PFSK-1 (cell line): ENCODE measurements at regions not wholly inside any gene's neighbourhood (a gene's known extent, or its start where the extent isn't known, plus 50 kb on each side); places are given as distances from the start of the nearest gene placed in this dataset.

Source experiments
- FOXP2 ChIP-seq: optimal IDR thresholded peaks from 2 replicates; pipeline ENCODE3; 2011; ENCODE audit warnings: borderline replicate concordance, control low read depth, inconsistent platforms; ENCODE audit not compliant: insufficient read depth; ENCODE audit errors: extremely low read length, extremely low read depth
- POLR2AphosphoS5 ChIP-seq: IDR thresholded peaks from 2 replicates; pipeline ENCODE4 v1.6.1; 2012; ENCODE audit warnings: low read depth, mild to moderate bottlenecking, control low read depth, low read length, moderate library complexity
- REST ChIP-seq, 2 experiments: IDR thresholded peaks; 2 replicates each; pipeline versions ENCODE4 v1.6.1 to v1.8.0; 2011 to 2012; ENCODE audit warnings: low read depth in 2 of 2, low read length in 2 of 2, control low read depth in 1 of 2, inconsistent platforms in 1 of 2, mild to moderate bottlenecking in 1 of 2, moderate library complexity in 1 of 2; ENCODE audit not compliant: insufficient read depth in 1 of 2
- SIN3A ChIP-seq: IDR thresholded peaks from 2 replicates; pipeline ENCODE4 v1.6.1; 2012; ENCODE audit warnings: mild to moderate bottlenecking, low read length, moderate library complexity, borderline replicate concordance; ENCODE audit not compliant: insufficient read depth
- TAF1 ChIP-seq: IDR thresholded peaks from 2 replicates; pipeline ENCODE4 v1.6.1; 2012; ENCODE audit warnings: low read length, control low read depth, borderline replicate concordance; ENCODE audit not compliant: insufficient read depth

- TF ChIP-seq POLR2AphosphoS5 = no peak
- TF ChIP-seq TAF1 = no peak
- TF ChIP-seq SIN3A = no peak
- no peak for TF ChIP-seq REST (IDR thresholded peaks at IDR 0.05; ENCODE audit: insufficient read depth in 1 of 2, low read depth in 2 of 2, low read length in 2 of 2)
- TF ChIP-seq FOXP2 = no peak
Observed at GRCh38 chr20:1818895-1819294, 76.3 kb upstream of the SIRPA start.

- TF ChIP-seq REST (IDR thresholded peaks at IDR 0.05; ENCODE audit: insufficient read depth in 1 of 2, low read depth in 2 of 2, low read length in 2 of 2) = no peak
- TF ChIP-seq SIN3A = no peak
- TF ChIP-seq POLR2AphosphoS5 = no peak
- TF ChIP-seq FOXP2 = no peak
- TF ChIP-seq TAF1 = no peak
Observed at GRCh38 chr20:1818247-1818840, 76.9 kb upstream of the SIRPA start.

GRCh38 chr20:1817577-1818211 lies 77.5 kb upstream of the SIRPA start:
- TF ChIP-seq POLR2AphosphoS5 = no peak
- no peak for TF ChIP-seq SIN3A
- TF ChIP-seq FOXP2 = no peak
- TF ChIP-seq REST (IDR thresholded peaks at IDR 0.05; ENCODE audit: insufficient read depth in 1 of 2, low read depth in 2 of 2, low read length in 2 of 2) = no peak
- no peak for TF ChIP-seq TAF1

- no peak for TF ChIP-seq TAF1
Observed at GRCh38 chr20:1816384-1817381, 78.5 kb upstream of the SIRPA start.

GRCh38 chr20:1815502-1816085 lies 79.6 kb upstream of the SIRPA start:
- TF ChIP-seq FOXP2 (no peak), REST (IDR thresholded peaks at IDR 0.05; ENCODE audit: insufficient read depth in 1 of 2, low read depth in 2 of 2, low read length in 2 of 2) (no peak), SIN3A (no peak), POLR2AphosphoS5 (no peak), TAF1 (no peak)
